Left renal cortex interstitium (tissue), 4 donors: ENCODE measurements at regions not wholly inside any gene's neighbourhood (a gene's known extent, or its start where the extent isn't known, plus 50 kb on each side); places are given as distances from the start of the nearest gene placed in this dataset.

ENCODE experiments used
- DNase-seq, 4 donors: peaks; one replicate each; pipeline ENCODE4 v3.0.0-alpha.2; 2013; ENCODE audit warnings: low read depth in 4 of 4, low spot score in 2 of 4, missing footprints in 1 of 4

- no peak for DNase-seq
Measured at GRCh38 chr6:168741305-168741704, 300.3 kb downstream of the SMOC2 start.

DNA sequence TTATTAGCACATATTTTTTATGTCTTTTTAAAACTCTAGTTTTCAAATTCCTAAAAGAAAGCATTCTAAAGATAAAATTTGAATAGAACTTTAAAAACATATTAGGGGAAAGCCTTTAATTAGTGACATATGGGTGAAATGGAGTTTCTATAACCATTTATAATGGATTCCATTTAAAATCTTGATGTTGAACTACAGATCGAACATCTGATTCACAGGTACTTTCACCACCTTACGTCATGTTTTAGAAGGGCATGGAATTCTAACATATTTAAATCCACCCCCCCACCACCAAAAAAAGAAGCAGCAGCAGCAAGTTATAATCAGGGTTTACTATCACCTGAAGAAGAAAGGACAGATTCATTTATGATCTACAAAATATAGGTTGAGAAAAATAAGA is 298.4 kb downstream of the SMOC2 start:
- DNase-seq = no peak

GRCh38 chr6:168737481-168737880 is 296.5 kb downstream of the SMOC2 start:
- no peak for DNase-seq

GRCh38 chr6:168737014-168737413 is 296.0 kb downstream of the SMOC2 start:
- no peak for DNase-seq

- no peak for DNase-seq
Measured at GRCh38 chr6:168736039-168736438, 295.1 kb downstream of the SMOC2 start.

- no peak for DNase-seq
Measured at GRCh38 chr6:168735268-168735949, 294.4 kb downstream of the SMOC2 start.

DNA sequence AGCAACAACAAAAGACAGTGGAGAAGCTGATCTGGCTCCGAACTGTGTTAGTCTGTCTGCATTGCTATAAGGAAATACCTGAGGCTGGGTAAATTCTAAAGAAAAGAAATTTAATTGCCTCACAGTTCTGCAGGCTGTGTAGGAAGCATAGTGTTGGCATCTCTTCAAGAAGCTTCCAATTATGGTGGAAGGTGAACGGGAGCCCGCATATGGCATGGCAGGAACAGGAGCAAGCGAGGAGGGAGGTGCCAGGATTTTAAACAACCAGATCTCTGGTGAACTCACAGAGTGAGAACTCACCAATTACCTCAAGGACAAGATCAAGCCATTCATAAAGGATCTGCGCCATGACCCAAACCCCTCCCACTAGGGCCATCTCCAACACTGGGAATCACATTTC is 293.5 kb downstream of the SMOC2 start:
- no peak for DNase-seq

DNA sequence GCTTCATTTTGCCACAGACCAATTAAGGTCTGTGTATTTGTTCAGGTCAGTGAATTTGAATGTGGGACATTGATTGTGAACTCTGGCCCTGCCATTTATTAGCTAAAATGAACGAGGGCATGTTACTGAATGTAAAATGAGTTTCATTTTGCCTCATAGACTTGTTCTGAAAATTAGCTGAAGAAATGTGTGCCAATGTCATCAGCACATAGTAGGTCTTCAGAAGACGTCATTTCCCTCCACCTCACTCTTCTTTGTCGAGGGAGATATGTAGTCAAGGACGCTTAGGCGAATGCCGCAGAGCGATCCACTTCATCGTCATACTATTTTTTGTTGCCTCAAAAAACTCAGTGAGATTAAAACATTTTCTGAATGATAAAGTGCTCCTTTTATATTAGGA is 291.7 kb downstream of the SMOC2 start:
- no peak for DNase-seq

DNA sequence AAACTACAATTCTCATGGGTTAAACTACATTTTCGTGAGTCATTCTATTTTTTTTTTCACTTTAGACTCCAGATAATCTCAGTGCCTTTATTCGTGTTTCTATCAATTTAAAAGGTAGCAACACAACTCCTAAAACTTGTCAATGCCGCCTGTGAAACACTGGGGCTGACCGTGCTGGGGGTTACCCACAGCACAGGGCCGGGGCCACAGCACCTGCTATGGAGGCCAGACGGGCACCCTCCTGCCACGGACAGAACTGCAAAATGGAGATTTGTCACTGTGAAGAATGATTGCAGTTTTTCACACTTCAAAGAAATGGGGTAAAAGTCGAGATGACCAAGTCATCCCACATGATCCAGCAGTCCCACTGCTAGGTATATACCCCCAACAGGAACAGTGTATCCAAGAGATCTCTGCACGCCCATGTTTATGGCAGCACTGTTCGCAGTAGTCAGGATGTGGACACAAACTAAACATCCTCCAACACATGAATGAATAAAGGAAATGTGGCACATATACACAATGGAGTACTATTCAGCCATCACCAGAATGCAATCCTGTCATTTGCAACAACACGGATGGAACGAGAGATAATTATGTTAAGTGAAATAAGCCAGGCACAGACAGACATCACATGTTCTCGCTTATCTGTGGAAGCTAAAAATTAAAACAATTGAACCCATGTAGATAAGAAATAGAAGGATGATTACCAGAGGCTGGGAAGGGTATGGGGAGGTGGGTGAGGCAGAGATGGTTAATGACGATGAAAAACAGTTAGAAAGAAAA is 290.1 kb downstream of the SMOC2 start:
- no peak for DNase-seq

DNA sequence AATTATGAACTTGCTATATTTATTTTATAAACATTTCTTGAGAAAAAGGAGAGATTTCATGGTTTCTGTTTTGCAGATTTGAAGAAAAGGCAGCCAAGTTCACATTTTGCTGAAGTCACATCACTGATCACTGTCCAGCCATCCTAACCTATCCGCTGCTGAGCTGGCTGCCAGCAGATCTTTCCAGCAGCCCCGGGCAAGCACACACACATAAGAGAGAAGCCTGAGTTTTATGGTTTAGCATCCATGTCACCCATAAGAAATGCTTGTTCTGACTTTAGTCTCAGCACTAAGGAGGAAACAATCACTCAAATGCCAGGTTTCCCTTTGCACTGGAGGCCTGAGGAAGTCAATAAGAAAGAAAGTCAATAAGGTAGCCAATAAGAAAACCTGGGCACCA is 287.1 kb downstream of the SMOC2 start:
- DNase-seq = no peak

DNA sequence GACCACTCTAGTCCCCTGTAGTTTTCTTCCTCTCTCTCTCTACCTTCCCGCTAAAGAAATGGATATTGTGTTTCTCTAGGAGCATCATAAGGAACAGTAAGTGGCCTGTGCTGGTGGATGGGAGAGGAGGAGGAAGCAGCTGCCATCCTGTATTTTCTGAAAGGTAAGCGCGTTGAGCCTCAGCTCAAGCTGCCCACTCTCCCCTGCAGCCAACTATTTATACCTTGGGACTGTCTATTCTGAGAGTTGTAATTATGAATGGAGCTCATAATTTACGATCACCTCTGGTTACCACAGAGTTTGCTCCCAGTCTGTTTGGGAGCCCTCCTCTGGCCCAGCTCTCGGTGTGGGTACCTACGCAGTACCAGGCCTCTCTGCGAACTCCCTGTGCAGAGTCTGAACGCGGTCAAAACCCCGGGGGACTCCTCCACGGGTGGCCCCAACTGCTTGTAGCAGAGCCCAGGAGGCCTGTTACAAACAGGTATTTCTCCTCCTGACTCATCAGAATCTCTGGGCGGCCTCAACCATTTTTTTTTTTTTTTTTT is 285.4 kb downstream of the SMOC2 start:
- no peak for DNase-seq

DNA sequence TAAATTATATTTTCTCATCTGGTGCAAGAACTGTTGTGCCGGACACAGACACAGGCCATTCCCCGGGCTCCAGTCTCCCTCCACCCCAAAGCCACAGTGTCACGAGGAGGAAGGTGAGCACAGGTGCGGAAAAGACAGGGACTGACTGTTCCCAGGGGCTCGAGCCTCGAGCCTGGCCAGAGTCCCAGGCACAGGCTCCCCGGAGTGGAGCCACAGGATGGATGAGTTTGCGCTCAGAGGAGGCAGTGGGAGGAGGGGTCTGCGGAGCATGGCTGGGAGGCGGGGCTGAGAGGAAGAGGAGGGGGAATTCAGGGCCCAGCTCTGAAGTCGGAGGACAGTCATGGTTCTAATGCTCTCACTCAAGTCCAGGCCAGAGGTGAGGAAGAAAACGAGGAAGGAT is 284.8 kb downstream of the SMOC2 start:
- no peak for DNase-seq

DNA sequence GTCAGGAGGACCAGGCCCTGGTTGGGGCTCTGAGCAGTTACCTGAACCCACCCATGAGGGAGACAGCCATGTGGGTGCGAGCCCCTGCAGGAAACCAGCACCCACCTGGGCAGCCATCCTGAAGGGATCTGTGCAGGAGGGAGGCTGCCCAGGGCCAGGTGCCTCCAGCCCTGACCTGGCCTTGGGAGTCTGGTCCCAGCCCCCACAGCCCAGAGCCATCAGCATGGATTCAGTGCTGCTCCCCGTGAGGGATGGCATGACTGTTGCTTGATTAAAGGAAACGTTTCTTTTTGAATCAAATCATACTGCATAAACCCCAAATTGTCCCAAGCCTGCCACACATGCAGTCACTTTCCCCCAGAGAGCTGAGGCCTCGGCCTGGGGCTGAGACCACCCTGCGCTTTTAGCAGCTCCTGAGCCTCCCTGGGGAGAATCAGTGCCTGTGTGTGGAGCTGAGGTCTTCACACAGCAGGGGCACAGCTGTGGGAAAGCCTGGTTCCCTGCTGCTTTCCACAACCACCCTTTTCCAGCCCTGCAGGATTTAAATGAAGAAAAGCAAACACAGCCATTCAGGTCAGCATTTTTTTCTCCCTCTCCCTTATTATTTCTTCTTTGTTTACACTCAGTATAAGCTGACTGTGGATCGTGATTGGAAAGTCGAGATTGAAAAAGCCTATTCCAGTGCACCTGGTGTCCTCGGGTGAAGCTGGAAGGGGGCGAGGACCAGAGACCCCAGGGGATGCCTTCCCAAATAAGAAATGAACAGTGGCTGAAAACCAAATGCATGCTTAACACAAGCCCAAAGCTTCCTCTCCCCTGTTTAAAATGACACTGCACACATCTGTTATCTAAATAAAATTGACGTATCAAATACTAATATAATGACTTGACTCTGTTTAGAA is 283.9 kb downstream of the SMOC2 start:
- no peak for DNase-seq

DNA sequence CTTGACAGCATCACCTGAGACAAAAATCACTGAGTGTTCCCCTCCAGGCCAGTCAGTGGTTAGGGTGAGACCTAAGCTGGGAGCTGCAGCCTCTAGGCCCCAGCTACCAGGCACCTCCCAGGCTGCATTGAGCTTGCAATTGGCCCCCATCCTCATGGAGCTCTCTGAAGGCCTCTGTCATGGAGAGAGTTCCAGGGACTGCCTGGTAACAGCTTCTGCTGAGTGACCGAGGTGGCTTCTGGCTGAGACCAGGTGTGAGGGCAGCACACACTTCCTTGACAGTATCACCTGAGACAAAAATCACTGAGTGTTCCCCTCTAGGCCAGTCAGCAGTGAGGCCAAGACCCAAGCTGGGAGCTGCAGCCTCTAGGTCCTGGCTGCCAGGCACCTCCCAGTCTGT is 283.0 kb downstream of the SMOC2 start:
- no peak for DNase-seq

DNA sequence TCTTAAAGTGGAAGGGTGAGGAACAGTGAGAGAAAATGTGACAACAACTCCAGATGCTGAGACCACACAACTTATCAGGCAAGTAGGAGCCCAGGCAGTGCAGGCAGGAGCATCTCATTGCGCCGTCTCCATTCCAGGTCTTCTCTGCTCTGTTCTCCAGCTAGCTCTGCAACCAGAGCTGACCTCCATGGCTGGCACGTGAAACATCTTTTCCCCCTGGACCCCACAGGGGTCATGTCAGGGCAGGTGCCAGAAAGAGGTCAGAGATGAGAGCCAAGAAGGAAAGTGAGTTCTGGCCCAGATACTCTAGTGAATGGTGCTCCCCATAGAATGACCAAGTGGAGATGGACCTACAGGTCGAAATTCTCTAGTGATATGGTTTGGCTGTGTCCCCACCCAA is 281.4 kb downstream of the SMOC2 start:
- DNase-seq = no peak

GRCh38 chr6:168721571-168721970 is 280.6 kb downstream of the SMOC2 start:
- DNase-seq = no peak

GRCh38 chr6:168719901-168720300 is 278.9 kb downstream of the SMOC2 start:
- DNase-seq = no peak

GRCh38 chr6:168718821-168719475 is 278.0 kb downstream of the SMOC2 start:
- no peak for DNase-seq
